ENCODE measurements at regions not wholly inside any gene's neighbourhood (a gene's known extent, or its start where the extent isn't known, plus 50 kb on each side); places are given as distances from the start of the nearest gene placed in this dataset.
"Not testable (repeated sequence)": the region's sequence is repeated elsewhere in the genome, so short reads cannot be mapped to it uniquely, and the experiment has no call there.

DNA sequence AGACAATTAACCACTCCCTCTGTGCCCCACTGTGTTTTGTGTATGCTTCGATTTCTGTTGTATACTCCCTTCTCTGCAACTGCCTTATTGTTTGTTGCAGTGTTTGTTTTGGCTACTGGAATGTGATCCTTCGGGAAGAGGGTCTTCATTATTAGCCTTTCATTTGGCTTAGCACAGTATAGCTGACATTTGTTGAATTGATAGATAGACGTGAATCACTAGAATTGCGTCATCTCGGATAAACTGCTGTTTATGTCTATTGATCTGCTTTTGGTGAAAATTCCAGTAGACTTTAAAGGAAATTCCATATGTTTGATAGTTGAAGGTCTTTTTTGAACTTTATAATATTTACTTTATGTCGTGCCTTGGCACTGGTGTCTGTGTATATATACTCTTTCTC lies 189.9 kb upstream of the EYA4 start:
- DNase-seq (ENCODE audit: low read depth in 2 of 2): no peak

DNA sequence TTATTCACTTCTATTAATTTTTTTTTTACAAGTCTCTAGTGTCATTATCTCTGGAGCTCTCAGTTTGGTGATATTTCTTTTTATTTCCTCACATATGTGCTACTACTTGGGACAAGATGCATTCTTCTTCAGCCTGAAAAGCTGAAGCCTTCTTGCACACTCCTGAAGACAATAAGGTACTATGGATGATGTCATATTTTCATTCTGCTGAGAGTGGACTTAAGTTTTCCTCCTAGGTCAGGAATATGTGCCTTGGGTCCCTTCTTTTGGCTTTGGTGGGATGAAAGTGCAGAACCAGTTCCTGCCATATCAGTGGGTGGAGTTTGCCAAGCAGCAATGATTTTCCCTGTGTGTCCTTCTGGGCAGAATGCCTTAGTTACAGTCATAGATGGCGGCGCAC lies 188.7 kb upstream of the EYA4 start:
- no peak for DNase-seq (ENCODE audit: low read depth in 2 of 2)

DNA sequence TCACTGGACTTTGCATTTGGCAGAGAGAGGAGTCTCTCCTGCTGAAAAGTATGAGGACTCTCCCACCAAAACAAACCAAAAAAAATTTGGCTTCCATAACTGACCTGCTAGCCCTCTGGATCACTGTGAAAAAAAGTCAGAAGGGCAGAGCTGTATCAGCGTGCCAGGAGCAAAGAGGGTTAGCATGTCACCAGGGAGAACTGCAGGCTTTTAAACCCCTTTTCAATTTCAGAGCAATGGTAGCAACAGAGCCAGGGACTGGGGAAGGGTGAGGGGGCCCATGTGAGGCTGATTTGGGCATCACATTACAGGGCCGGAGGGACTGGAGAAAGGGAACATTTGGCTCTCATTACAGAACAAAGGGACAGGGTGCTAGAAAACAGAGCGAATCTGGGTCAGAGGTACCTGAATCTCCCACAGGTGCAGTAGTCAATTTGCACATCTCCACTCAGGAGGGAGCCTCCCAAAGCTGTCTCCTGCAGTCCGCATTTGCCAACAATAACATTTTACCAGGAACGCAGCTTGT lies 185.7 kb upstream of the EYA4 start:
- no peak for DNase-seq (ENCODE audit: low read depth in 2 of 2)

DNA sequence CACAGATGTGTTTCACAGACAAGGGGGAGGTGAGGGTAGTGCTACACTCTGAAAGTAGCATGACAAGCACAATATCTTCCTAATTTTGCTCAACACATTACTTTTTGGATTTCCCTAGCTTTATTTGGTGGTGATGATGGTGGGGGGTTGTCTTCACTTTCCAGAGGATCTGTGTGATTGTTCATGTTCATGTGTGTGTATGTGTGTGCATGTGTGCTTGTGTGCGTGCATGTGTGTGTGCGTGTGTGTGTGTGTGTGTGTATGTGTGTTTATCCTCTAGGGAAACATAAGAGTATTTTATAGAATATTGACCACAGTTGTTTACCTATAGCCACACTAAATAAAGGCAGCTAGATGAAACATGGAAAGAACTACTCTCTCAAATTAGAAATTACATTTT lies 183.8 kb upstream of the EYA4 start:
- no peak for DNase-seq (ENCODE audit: low read depth in 2 of 2)

DNA sequence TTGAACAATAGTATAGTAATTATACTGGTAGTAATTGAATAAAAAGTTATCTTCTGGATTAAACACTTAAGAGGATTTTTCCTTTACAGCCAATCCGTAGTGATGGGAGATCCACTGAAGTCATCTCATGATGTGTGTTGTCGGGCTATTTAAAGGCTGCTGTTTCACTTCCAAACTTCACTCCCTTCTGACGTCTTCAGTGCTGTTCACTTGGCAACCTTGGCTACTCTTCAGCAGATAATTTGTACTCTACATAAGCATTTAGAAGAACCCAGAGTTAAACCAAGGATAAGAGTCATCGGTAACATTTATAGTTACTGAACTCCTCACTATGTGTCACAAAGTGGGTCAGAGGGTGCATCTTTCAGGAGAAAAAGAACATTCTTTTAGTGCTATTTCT lies 179.1 kb upstream of the EYA4 start:
- no peak for DNase-seq (ENCODE audit: low read depth in 2 of 2)

DNA sequence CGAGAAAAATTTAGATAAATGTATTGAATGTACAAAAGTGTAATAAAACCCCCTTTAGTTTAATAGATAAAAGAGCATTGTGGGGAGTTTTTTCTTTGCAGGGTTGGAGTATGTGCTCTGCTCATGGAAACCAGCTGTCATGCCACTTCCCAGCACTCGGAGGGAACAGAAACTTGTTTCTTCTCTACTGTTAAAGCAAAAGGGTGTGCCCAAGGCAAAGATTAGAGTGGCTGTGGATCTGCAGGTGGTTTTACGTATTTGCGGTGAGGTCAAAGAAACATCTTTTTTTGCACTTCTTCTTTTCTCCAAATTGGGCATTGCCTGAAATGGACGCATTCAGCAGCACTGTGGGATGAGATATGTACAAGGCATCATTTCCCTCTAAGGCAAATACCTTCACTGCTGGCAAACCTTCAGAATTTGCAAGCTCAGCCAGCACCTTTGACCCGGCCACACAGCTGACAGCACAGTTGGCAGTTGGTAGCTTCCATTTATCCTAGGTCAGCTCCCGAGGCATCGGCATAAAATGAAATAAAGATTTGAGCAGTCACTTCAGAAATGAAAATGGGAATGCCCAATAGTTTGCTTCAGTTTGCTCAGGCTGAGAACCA lies 178.4 kb upstream of the EYA4 start:
- no peak for DNase-seq (ENCODE audit: low read depth in 2 of 2)

DNA sequence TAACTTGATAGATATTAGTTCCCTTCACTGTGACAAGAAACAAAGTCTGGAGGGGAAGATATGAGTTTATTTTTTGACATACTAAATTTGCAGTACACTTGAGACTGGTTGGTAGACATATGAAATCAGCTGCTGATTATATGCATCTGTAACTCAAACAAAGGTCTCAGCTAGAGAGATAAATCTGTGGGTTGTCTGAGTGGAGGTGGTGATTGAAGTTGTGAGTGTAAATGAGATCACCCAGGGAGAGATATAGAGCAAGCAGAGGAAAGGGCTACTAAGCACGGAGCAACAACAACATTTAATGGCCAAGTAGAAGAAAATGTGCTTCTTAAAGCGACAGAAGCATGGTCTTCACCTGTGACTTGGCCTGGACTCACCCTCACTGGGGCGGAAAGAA lies 173.2 kb upstream of the EYA4 start:
- DNase-seq (ENCODE audit: low read depth in 2 of 2): no peak

DNA sequence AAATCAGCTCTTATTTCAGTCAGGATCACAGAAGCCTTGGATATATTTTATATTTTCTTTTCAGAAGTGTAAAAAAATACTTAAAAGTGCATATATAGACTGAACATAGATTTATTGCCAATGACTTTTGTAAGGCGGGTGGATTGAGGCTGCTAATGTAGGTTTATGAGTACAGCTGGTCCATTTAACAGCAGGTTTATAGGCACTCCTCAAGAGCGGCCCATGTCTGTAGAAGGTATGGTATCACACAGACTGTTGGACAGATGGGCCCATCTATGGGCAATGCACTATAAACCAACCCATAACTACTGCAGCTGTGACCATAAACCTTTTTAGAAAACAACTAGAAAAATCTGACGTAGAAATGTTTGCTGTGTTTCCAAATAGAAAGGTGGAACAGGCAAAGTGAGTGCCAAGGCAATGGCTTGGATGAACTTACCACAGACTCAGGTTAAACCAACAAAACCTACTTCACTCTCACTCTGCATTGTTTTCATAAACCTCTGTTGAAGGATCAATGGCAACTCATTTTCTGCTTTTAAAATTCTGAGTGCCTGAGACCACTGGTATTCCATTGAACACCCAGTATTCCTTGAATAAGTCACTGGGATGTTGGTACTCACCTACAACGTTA lies 170.6 kb upstream of the EYA4 start:
- DNase-seq (ENCODE audit: low read depth in 2 of 2): no peak

DNA sequence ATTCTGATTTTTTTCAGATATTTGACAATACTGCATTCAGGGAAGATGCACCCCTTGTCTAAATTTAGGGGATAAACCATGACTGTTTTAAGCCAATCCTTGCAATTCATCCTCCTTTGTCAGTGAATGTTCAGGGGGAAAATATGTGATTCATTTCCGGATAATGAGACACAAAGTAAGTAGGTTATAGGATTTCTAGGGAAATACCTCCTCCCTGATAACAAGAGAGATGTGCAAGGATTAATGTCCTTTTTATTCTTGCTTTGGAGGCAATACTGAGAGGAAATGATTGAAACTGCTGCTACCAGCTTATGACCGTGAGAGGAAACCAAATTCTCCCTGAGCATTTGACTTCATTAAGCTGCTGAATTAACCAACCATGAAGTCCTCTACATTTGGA lies 161.3 kb upstream of the EYA4 start:
- no peak for DNase-seq (ENCODE audit: low read depth in 2 of 2)

DNA sequence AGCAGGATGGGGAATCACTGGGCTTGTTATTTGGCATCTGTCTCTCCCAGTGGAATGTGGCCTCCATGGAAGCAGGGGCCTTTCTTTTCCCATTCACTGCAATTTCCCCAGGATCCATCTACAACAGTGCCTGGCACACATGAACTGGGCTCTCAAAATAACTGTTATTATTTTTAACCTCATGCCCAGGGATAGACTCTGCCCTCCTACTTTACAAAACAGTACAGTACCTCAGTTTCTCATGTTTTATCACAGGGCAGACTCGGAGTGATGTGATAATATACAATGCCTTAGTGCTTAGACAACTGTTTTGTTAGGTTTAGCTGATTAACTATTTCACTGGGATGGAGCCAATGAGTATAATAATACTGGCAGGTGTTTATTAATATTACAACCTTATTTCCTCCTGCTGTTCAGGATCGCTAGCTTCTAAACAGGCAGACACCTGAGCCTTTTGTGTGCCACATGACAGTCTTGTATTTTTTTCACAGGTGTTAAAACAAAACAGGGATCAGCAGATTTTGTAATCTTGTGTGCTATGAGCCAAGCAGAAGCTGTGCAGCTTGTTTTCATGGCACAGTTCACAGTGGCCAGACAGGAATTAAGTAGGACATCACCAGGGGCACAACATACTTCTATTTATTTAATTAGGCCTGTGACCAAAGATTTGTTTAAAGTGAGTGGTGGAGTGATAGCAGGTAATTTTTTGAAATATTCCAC lies 157.7 kb upstream of the EYA4 start:
- no peak for DNase-seq (ENCODE audit: low read depth in 2 of 2)

DNA sequence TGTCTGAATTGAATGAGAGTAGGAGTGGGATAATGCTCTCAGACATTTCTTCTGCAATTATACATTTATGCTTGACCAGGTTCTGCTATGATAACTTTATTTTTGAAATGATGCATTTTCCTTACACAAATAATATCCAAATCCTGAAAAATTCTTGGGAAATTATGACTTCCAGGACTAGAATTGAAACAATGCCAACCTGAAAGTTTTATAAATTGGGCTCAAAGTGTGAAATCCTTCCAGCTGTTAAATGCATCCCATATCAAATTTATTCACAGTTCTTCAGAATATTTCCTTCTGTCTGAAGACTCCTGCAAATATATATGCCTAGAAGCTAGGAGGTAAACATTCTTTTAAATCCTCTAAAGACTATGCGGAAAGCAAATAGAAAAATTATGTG lies 155.7 kb upstream of the EYA4 start:
- no peak for DNase-seq (ENCODE audit: low read depth in 2 of 2)

DNA sequence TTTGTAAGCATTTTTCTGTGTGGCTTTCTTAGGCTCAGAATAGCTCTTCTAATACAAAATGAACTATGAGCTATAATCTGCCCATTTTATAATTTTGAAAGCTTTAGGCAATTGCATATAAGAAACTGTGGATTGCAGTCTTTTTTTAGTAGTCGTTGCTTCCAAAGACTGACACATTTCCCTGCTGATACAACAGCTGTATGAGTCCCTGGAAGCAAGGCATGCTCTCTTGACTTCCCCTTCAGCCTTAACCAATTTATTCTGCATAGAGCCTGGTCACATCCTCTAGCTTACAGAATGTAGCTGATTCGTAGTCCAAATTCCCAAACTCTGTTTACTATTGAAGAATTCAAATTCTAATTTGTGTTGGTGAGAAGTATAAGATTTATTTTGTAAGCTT lies 155.3 kb upstream of the EYA4 start:
- no peak for DNase-seq (ENCODE audit: low read depth in 2 of 2)

DNA sequence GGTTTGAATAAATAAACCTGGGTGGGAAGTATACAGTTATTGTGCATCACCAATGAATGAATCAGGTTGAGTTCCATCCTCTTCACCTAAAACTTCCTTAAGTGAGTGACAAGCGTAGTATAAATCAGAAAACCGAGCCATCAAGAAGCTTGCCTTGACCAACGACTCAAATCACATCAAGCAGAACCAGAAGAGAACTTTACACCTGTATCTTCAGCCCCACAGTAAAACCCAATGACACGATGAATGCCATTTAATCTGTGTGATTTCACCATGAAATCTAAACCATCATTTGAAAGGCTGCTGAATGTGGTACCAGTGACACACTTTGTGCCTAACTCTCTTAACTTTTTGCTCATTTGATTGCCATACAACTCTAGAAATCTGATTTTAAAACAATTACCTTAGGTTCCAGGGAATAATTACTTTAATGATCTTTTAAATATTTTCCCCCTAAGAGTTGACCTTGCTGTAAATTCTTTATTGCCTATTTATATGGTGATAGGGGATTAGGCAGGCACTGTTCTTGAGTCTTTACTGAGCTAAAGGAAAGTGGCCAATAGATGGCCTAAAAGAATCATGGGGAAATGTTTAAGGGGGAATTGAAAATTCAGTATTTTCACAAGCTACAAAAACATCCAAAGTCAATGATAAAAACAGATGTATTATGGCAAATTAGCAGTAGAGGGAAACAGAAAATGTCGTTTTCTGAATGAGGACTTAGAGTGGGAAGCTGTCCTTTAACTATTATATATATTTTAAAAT lies 152.0 kb upstream of the EYA4 start:
- DNase-seq (ENCODE audit: low read depth in 2 of 2): no peak

DNA sequence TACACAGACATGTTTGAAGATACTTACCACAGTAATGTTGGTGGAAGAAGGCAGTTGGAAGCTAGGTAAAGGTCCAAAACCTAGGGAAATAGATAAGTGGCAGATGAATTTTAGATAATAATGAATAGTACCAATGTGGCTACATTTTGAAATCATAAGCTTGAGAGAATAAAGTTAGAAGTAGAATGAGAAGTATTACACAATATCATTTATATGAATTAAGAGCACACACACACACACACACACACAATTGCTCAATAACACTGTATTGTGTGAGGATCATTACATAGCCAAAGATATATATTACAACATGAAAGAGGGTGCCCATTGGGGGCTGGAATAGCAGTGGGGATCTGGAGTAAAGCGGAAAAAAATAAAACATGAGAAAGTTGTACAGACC lies 149.0 kb upstream of the EYA4 start:
- DNase-seq (ENCODE audit: low read depth in 2 of 2): no peak

DNA sequence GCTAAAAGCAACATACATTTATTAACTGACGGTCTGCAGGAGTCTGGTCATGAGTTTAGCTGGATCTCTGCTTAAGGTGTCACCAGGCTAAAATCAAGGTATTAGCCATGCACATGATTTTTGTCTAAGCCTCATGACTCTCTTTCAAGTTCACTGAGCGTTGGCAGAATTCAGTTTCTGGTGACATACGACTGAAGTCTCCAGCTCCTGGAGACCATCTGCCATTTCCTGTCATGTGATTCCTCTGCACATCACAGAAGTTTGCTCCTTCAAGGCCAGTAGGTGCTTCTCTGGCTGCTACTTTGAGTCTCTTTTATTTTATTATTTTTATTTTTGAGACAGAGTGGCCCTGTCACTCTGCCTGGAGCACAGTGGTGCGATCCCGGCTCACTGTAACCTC lies 148.4 kb upstream of the EYA4 start:
- no peak for DNase-seq (ENCODE audit: low read depth in 2 of 2)

DNA sequence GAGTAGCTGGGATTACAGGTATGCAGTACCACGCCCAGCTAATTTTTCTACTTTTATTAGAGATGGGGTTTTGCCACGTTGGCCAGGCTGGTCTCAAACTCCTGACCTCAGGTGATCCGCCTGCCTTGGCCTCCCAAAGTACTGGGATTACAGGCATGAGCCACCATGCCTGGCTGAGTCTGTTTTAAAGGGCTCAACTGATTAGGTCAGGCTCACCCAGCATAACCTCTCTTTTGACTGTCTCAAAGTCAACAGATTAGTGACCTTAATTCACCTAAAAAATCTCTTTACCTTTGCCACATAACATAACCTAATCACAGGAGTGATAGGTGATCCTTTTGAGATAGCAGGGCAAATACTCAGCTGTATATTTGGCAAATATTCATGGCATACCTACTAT lies 147.9 kb upstream of the EYA4 start:
- DNase-seq (ENCODE audit: low read depth in 2 of 2): not testable (repeated sequence)

DNA sequence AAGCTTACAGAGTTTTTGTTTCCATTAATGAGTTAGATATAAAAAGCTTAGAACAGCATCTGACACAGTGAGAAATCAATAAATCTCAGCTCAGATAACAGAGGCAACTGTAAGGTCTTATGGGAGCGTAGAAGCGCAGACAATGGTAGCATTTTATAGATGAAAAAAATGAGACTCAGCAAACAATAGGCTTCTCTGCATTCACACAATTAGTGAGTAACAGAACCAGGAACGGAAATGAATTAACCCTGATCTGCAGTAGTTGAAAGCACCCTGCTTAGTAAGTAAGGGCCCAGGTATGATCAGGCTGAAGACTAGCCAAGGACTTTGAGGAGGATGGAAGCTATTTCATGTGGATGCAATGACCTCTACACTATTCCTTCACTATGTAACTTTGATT lies 147.2 kb upstream of the EYA4 start:
- DNase-seq (ENCODE audit: low read depth in 2 of 2): no peak

DNA sequence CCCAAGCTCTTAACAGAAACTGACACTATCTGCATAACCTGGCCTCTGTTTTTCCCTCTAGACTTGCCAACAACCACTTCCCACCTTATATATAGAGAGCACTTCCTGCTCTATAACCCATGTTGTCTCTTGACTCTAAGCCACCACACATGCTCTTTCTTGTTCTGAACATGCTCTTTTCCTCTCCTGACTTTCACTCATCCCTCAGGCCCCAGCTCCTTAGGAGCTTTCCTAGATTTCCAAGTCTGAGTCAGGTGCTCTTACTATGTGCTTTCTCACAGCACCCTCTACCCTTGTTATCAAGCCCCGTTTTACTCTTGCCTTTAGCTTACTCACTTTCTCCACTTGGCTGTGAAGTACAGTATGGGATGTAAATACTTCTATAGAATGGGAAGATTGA lies 143.9 kb upstream of the EYA4 start:
- no peak for DNase-seq (ENCODE audit: low read depth in 2 of 2)

DNA sequence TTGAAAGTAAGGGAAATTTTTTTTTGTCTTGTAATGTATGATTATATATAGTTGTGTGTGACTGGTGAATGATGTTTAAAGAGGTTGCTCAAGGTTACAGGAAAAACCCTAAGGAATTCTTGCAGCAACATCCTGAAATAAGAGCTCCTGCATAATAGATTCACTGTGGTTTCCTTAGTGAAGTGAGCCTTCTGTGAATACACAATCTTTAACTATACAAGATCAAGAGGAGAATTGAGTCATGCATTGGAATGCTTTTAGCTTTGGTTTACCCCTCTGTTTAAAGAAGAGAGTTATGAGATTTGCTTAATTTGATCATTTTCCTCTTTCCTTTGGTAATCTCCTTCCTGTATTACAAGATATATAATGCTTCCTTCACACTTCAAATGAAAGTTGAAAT lies 141.6 kb upstream of the EYA4 start:
- no peak for DNase-seq (ENCODE audit: low read depth in 2 of 2)

DNA sequence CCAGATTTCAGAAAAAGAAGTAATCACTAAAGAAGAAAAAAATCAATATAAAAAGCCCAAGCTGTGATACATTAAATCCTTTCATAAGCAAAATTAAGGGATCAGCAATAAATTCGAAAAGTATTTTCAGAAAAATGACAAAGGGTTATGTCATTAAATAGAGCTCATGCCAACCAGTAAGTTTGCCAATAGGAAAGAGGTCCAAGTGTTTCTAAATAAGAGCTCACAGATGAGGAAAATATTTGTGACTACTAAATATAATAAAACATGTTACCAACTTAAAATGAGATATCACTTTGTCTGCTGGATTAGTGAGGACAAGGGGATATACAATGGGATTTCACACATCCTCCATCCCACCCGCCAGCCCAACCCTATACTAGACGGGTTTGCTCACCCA lies 140.3 kb upstream of the EYA4 start:
- no peak for DNase-seq (ENCODE audit: low read depth in 2 of 2)

DNA sequence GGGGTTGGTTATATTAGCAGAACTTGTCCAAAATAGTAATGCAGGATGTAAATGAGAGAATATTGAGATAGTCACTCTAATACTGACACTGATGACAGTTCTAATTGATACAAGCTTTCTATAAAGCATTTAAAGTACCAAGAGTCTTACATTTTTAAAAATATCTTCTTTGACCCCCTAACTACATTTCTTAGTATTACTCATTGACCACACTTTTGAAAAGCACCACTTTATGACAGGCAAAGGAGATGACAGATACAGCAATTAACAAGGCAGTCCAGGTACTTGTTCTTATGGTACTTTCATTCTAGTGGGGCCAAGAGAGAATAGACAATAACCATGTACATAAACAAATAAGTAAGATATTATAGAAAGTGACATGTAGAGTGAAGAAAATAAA lies 139.4 kb upstream of the EYA4 start:
- no peak for DNase-seq (ENCODE audit: low read depth in 2 of 2)

DNA sequence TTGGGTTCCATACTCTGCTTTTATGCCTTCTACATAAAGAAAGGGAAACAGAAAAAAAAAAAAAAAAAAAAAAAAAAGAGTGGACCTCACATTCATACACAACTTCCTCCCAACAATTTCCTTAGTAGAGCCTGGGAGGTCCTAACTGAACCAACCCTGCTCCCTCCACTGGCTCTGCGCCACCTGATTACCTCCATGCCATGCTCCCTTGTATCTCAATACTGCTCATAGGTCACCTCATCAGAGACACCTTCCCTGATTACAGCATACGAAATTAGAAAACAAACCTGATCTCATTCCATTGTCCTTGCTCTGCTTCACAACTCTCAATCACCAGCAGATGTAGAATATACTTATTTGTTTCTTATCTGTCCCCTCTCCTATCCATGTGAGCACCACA lies 134.2 kb upstream of the EYA4 start:
- no peak for DNase-seq (ENCODE audit: low read depth in 2 of 2)

DNA sequence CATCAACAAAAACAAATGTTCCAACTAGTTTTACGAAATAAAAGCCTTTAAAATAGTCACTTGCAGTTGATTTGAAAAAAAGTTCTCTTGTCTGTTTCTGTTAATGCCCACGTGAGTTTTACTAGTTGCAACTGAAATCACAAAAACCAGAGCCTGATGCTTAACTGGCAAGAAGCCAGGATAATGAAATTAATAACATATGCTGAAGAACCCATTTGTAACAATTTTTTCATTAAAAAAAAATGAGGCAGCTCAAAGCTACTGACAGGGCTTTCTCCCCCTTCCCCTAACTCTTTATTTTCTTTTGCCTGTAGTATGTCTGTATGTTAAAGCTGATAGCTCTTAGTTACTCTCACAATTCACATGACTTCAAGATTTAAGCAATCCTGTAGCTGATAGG lies 132.7 kb upstream of the EYA4 start:
- DNase-seq (ENCODE audit: low read depth in 2 of 2): no peak

All from stimulated activated CD8-positive, alpha-beta memory T cell treated with anti-CD3 and anti-CD28 coated beads, Interleukin-15, amount 100 ng/mL, for 48 hours (primary cell).